Psoas muscle (tissue), 7 donors: ENCODE measurements at regions not wholly inside any gene's neighbourhood (a gene's known extent, or its start where the extent isn't known, plus 50 kb on each side); places are given as distances from the start of the nearest gene placed in this dataset.
"Not testable (repeated sequence)": the region's sequence is repeated elsewhere in the genome, so short reads cannot be mapped to it uniquely, and the experiment has no call there.

ENCODE experiments used
- ATAC-seq, 4 donors: fragments of 200-7000 bp; cut with Tn5 transposase; one replicate each; pipeline ENCODE4 v1.9.1; 2020; ENCODE audit warnings: moderate library complexity in 3 of 4, mild to moderate bottlenecking in 2 of 4
- DNase-seq, 2 donors: peaks; one replicate each; pipeline ENCODE4 v3.0.0-alpha.2; 2020
- H3K27ac ChIP-seq: fragments of 200-600 bp; one replicate; pipeline ENCODE4 v1.8.0; 2022
- H3K27me3 ChIP-seq, 3 donors: fragments of 200-600 bp in 1 of 3; one replicate each; pipeline versions ENCODE4 v1.6.1 to v1.8.0; 2013 to 2022; ENCODE audit warnings: low read length in 2 of 3, mild to moderate bottlenecking in 2 of 3, moderate library complexity in 1 of 3; ENCODE audit not compliant: insufficient read depth in 3 of 3
- H3K36me3 ChIP-seq, 2 donors: fragments of 200-600 bp in 1 of 2; one replicate each; pipeline versions ENCODE4 v1.6.1 to v1.8.0; 2013 to 2022; ENCODE audit warnings: low read depth in 1 of 2, mild to moderate bottlenecking in 1 of 2, moderate library complexity in 1 of 2; ENCODE audit not compliant: insufficient read depth in 1 of 2
- H3K4me1 ChIP-seq: fragments of 200-600 bp; one replicate; pipeline ENCODE4 v1.8.0; 2022
- H3K4me3 ChIP-seq: fragments of 200-600 bp; one replicate; pipeline ENCODE4 v1.8.0; 2022; ENCODE audit warnings: mild to moderate bottlenecking
- H3K9me3 ChIP-seq: fragments of 200-600 bp; one replicate; pipeline ENCODE4 v1.8.0; 2022
- WGBS, 3 donors: extraction: QIAGEN DNeasy Blood & Tissue Kit; methylation state at CpG; one replicate each; pipeline versions ENCODE4 v1.1.6 to v1.1.7; 2013; 5-methylcytosine and 5-hydroxymethylcytosine counted together
- intact Hi-C, 2 donors: fragments of 100-400 bp; cut with DNase I; formaldehyde crosslinking; loops; one replicate each; pipeline versions ENCODE4 v1.11.0 to v1.14.2; 2022
- TF ChIP-seq, protein P1 (sequence below): fragments of 200-600 bp; IDR thresholded peaks from one replicate; pipeline ENCODE4 v1.8.0; 2022; ENCODE audit warnings: antibody characterized with exemption
- donor health status: healthy with polysubstance abuse.
- donor health status: DM: no; HTN: no; CAD: no; lungs with moderate emphysema.
- donor health status: Bipolar disorder and iron deficiency.
- donor health status: healthy.
- donor health status: DM: yes; HTN: yes; CAD: no.
- donor health status: DM: no; HTN: no; CAD: no.
- donor health status: DM: yes; HTN: yes; CAD: no.

DNA sequence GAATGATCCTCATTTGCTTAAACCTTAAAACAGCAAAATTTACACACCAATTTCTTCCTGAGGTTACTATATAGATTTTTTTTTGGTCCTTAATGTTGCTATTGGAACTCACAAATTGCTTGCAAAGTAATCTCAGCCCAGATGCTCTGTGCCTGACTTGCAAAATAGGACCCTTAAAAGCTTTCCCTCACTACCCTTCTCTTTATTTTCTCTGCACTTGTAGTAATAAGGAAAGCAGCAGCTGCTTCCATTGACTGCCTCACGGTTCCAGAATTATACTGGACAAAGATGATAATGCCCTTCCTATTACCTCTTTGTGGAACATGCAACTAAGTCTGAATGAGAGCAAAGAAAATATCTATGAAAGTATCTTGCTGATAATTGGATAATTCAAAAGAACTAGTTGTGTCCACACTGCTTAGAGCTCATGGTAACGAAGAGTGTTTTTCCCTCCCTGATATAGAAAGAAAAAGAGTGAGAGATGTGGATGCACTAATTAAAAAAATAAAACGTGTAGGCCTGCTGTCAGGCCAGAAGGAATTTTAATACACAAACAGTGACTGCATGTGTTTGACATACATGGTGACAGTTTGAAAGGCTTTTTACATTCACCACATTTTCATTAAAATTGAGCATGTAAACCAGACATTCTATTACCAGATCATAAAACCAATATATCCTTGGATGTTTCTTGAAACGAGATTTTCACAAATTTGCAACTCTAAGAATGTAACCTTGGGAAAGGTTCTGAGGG, 783.1 kb downstream of the GBE1 start:
- 53 to 59% (median 58%) methylated on average over 4 of the region's 4 CpGs for WGBS, 3 donors
- H3K9me3 ChIP-seq: no peaks in the 10 kb centered on the region
- H3K36me3 ChIP-seq: no peaks in the 10 kb centered on the region
- H3K4me3 ChIP-seq: no peak overlapping the region
- DNase-seq: no peak
- no peak for ATAC-seq
- H3K27ac ChIP-seq: no peak overlapping the region
- no peaks in the 10 kb centered on the region for H3K27me3 ChIP-seq
- TF ChIP-seq, protein P1, sequence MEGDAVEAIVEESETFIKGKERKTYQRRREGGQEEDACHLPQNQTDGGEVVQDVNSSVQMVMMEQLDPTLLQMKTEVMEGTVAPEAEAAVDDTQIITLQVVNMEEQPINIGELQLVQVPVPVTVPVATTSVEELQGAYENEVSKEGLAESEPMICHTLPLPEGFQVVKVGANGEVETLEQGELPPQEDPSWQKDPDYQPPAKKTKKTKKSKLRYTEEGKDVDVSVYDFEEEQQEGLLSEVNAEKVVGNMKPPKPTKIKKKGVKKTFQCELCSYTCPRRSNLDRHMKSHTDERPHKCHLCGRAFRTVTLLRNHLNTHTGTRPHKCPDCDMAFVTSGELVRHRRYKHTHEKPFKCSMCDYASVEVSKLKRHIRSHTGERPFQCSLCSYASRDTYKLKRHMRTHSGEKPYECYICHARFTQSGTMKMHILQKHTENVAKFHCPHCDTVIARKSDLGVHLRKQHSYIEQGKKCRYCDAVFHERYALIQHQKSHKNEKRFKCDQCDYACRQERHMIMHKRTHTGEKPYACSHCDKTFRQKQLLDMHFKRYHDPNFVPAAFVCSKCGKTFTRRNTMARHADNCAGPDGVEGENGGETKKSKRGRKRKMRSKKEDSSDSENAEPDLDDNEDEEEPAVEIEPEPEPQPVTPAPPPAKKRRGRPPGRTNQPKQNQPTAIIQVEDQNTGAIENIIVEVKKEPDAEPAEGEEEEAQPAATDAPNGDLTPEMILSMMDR: no peak
- intact Hi-C loops: no loop called here
- no peaks in the 10 kb centered on the region for H3K4me1 ChIP-seq

DNA sequence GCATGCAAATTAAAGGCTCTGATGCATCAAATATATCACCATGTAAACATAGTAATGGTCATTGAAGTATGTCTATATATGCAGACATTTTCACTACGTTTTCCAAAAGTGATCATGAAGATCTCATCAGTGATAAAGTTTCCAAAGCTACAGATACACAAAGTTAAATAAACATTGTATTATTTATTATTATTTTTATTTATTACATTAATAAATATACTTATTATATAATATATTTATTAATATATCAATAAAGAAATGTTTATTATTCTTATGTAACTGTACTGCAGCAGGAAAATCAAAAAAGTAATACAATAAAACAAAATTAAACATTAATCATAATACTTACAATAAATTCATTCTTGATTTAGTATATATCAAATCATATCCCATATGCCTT, 791.2 kb downstream of the GBE1 start:
- DNase-seq (no peak), ATAC-seq (no peak)
- H3K4me3 ChIP-seq: no peak overlapping the region
- H3K36me3 ChIP-seq: no peaks in the 10 kb centered on the region
- WGBS, 3 donors: 63 to 76% (median 75%) methylated on average over 1 of the region's 1 CpG
- no peak overlapping the region for H3K27ac ChIP-seq
- intact Hi-C loops: no loop called here
- H3K9me3 ChIP-seq: peaks cover 5% of the 10 kb centered on the region
- TF ChIP-seq, protein P1: no peak
- H3K4me1 ChIP-seq: no peaks in the 10 kb centered on the region
- no peaks in the 10 kb centered on the region for H3K27me3 ChIP-seq

DNA sequence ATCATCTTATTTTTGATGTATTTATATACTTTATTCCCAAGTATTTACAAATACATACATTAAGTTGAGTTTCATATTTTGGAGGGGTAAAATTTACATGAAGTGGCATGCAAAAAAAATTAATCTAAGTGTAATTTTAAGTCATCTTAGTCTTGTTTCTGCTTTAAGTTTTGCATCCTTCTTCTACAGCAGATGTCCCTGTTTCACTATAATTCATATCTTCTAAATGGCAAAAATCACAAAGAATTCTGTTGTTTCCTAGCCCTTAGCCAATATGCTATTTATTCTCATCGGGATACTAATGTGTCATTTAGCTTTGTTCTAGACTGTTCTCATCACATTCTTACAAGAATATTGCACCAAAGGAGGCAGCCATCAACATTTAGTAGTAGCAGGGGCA, 831.9 kb downstream of the GBE1 start:
- H3K9me3 ChIP-seq: no peaks in the 10 kb centered on the region
- WGBS, 3 donors: 93 to 96% (median 93%) methylated on average over 1 of the region's 1 CpG

DNA sequence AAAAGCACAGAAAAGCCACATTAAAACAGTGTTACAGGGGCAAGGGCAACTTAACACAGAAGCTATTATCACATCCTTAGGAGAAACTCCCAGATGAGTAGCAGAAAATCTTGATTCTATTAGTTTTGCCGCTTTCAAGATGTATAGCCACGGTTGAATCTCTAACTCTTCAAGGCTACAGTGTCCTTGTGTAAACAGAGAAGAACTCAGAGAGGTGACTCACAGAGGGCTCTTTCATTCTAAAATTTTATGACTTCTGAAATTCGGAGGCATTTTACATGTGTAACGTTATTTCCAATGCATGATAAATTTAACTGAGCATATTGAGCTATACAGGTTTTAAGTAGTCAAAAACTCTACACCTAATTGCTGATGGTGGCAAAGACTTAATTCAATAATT, 846.6 kb downstream of the GBE1 start:
- DNase-seq (no peak), ATAC-seq (no peak)
- Histone ChIP-seq H3K9me3 (peaks cover 1% of the 10 kb centered on the region), H3K36me3 (no peaks in the 10 kb centered on the region), H3K27me3 (no peaks in the 10 kb centered on the region), H3K4me1 (no peaks in the 10 kb centered on the region), H3K27ac (no peak overlapping the region), H3K4me3 (no peak overlapping the region)
- WGBS, 3 donors: 70 to 79% (median 73%) methylated on average over 4 of the region's 4 CpGs
- intact Hi-C loops: no loop called here
- TF ChIP-seq, protein P1: no peak

More for the DNA sequence above, 831.9 kb downstream of the GBE1 start:
- Histone ChIP-seq H3K4me1 (no peaks in the 10 kb centered on the region), H3K27me3 (no peaks in the 10 kb centered on the region), H3K36me3 (no peaks in the 10 kb centered on the region), H3K4me3 (no peak overlapping the region), H3K27ac (no peak overlapping the region)
- DNase-seq: no peak
- TF ChIP-seq, protein P1: no peak
- intact Hi-C loops: no loop called here
- no peak for ATAC-seq

DNA sequence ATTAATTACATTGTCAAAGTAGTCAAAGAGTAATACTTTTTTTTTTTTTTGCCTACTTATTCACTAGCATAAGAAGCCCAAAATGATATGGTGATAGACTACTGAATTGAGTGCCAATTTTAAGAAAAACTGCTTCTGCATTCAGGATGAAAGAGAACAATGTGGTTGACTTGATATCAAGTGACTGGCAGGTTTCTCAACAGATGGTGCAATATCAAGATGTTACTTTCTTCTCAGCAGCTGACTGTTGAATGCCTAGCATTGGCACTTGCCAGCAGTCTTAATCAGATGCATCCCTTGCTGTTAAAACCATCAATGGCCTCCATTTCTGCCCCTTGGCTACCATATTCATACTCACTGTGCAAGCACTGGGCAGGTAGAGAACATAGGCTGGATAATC, 863.2 kb downstream of the GBE1 start:
- H3K27me3 ChIP-seq: no peaks in the 10 kb centered on the region
- H3K36me3 ChIP-seq: no peaks in the 10 kb centered on the region
- H3K4me3 ChIP-seq: no peak overlapping the region
- no peak overlapping the region for H3K27ac ChIP-seq
- DNase-seq (no peak), ATAC-seq (no peak)
- intact Hi-C loops: no loop called here
- TF ChIP-seq, protein P1: no peak
- no peaks in the 10 kb centered on the region for H3K9me3 ChIP-seq
- no peaks in the 10 kb centered on the region for H3K4me1 ChIP-seq

DNA sequence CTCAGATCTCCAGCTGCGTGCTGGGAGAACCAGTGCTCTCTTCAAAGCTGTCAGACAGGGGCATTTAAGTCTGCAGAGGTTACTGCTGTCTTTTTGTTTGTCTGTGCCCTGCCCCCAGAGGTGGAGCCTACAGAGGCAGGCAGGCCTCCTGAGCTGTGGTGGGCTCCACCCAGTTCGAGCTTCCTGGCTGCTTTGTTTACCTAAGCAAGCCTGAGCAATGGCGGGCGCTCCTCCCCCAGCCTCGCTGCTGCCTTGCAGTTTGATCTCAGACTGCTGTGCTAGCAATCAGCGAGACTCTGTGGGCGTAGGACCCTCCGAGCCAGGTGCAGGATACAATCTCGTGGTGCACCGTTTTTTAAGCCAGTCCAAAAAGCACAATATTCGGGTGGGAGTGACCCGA, 864.4 kb downstream of the GBE1 start:
- H3K4me1 ChIP-seq, ATAC-seq, H3K9me3 ChIP-seq, H3K27me3 ChIP-seq, intact Hi-C loops, H3K36me3 ChIP-seq, H3K27ac ChIP-seq, H3K4me3 ChIP-seq, DNase-seq: not testable (repeated sequence)
- 72 to 87% (median 85%) methylated on average over 7 to 12 of the region's 12 CpGs for WGBS, 3 donors
